ENCODE measurements at regions not wholly inside any gene's neighbourhood (a gene's known extent, or its start where the extent isn't known, plus 50 kb on each side); places are given as distances from the start of the nearest gene placed in this dataset.

GRCh38 chr5:74167206-74167929, 473.2 kb downstream of the ENC1 start:
- no peak for TF ChIP-seq CTCF (IDR thresholded peaks at IDR 0.05)
- TF ChIP-seq POLR2A (IDR thresholded peaks at IDR 0.05) = no peak

Measured in uterus (tissue), 2 donors.